ENCODE measurements at regions not wholly inside any gene's neighbourhood (a gene's known extent, or its start where the extent isn't known, plus 50 kb on each side); places are given as distances from the start of the nearest gene placed in this dataset.

DNA sequence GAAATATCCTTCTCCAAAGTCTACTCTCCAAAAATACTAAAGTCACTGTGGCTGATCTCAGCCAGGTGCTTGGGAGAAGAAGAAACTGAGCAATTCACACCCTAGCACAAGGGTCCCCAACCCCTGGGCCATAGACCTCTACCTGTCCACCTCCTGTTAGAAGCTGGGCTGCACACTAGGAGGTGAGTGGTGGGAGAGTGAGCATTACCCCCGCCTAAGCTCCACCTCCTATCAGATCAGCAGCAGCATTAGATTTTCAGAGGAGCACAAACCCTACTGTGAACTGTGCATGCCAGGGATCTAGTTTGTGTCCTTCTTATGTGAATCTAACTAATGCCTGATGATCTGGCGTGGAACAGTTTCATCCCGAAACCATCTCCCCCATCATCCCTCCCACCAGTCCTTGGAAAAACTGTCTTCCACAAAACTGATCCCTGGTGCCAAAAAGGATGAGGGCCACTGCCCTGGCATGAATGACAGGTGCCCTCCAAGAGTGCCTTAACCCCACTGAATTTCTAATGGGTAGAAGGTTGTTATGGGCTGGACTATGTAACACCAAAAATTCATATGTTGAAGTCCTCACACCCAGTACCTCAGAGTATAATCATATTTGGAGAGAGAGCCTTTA is 109.2 kb upstream of the CDYL start:
- Histone ChIP-seq H3K4me2 (no peak overlapping the region), H3F3A (replicated peaks; ENCODE audit: low read depth) (no peaks in the 10 kb centered on the region), H3K27me3 (ENCODE audit: insufficient read depth) (no peaks in the 10 kb centered on the region), H2AFZ (no peak overlapping the region), H3K4me3 (no peak overlapping the region), H4K20me1 (replicated peaks; ENCODE audit: insufficient read depth) (no peaks in the 10 kb centered on the region), H3K27ac (ENCODE audit: low read depth) (no peak overlapping the region), H3K36me3 (ENCODE audit: insufficient read depth) (no peaks in the 10 kb centered on the region), H3K4me1 (ENCODE audit: insufficient read depth) (peaks cover 9% of the 10 kb centered on the region), H3K79me2 (replicated peaks; ENCODE audit: insufficient read depth) (no peaks in the 10 kb centered on the region), H3K9me2 (ENCODE audit: insufficient read depth) (0 out of 2 replicates have a peak, but pooled peaks cover 9% of the 10 kb centered on the region)
- Mint-ChIP-seq H3K4me3 (no peak overlapping the region), H3K36me3 (ENCODE audit: low read depth) (no peaks in the 10 kb centered on the region), H3K9me3 (no peaks in the 10 kb centered on the region; the same call in 1 of the 3 replicates), H3K27ac (no peak overlapping the region), H3K4me1 (peaks cover 15% of the 10 kb centered on the region), H3K27me3 (ENCODE audit: insufficient read depth, low read depth, poor library complexity) (peaks cover 2% of the 10 kb centered on the region)
- no peak for TF ChIP-seq EZH2phosphoT487 (IDR thresholded peaks at IDR 0.05; ENCODE audit: unreplicated experiment)
- TF ChIP-seq, protein P1, sequence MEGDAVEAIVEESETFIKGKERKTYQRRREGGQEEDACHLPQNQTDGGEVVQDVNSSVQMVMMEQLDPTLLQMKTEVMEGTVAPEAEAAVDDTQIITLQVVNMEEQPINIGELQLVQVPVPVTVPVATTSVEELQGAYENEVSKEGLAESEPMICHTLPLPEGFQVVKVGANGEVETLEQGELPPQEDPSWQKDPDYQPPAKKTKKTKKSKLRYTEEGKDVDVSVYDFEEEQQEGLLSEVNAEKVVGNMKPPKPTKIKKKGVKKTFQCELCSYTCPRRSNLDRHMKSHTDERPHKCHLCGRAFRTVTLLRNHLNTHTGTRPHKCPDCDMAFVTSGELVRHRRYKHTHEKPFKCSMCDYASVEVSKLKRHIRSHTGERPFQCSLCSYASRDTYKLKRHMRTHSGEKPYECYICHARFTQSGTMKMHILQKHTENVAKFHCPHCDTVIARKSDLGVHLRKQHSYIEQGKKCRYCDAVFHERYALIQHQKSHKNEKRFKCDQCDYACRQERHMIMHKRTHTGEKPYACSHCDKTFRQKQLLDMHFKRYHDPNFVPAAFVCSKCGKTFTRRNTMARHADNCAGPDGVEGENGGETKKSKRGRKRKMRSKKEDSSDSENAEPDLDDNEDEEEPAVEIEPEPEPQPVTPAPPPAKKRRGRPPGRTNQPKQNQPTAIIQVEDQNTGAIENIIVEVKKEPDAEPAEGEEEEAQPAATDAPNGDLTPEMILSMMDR (conservative IDR thresholded peaks at IDR 0.05; ENCODE audit: low read depth in 2 of 2), result no peak
- TF ChIP-seq EZH2 (IDR thresholded peaks at IDR 0.05; ENCODE audit: low read depth, unreplicated experiment), result no peak
- TF ChIP-seq, protein P2, sequence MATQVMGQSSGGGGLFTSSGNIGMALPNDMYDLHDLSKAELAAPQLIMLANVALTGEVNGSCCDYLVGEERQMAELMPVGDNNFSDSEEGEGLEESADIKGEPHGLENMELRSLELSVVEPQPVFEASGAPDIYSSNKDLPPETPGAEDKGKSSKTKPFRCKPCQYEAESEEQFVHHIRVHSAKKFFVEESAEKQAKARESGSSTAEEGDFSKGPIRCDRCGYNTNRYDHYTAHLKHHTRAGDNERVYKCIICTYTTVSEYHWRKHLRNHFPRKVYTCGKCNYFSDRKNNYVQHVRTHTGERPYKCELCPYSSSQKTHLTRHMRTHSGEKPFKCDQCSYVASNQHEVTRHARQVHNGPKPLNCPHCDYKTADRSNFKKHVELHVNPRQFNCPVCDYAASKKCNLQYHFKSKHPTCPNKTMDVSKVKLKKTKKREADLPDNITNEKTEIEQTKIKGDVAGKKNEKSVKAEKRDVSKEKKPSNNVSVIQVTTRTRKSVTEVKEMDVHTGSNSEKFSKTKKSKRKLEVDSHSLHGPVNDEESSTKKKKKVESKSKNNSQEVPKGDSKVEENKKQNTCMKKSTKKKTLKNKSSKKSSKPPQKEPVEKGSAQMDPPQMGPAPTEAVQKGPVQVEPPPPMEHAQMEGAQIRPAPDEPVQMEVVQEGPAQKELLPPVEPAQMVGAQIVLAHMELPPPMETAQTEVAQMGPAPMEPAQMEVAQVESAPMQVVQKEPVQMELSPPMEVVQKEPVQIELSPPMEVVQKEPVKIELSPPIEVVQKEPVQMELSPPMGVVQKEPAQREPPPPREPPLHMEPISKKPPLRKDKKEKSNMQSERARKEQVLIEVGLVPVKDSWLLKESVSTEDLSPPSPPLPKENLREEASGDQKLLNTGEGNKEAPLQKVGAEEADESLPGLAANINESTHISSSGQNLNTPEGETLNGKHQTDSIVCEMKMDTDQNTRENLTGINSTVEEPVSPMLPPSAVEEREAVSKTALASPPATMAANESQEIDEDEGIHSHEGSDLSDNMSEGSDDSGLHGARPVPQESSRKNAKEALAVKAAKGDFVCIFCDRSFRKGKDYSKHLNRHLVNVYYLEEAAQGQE (IDR thresholded peaks at IDR 0.05; ENCODE audit: unreplicated experiment), result no peak
- DNase-seq (ENCODE audit: low spot score) (no peak), ATAC-seq (no peak)

DNA sequence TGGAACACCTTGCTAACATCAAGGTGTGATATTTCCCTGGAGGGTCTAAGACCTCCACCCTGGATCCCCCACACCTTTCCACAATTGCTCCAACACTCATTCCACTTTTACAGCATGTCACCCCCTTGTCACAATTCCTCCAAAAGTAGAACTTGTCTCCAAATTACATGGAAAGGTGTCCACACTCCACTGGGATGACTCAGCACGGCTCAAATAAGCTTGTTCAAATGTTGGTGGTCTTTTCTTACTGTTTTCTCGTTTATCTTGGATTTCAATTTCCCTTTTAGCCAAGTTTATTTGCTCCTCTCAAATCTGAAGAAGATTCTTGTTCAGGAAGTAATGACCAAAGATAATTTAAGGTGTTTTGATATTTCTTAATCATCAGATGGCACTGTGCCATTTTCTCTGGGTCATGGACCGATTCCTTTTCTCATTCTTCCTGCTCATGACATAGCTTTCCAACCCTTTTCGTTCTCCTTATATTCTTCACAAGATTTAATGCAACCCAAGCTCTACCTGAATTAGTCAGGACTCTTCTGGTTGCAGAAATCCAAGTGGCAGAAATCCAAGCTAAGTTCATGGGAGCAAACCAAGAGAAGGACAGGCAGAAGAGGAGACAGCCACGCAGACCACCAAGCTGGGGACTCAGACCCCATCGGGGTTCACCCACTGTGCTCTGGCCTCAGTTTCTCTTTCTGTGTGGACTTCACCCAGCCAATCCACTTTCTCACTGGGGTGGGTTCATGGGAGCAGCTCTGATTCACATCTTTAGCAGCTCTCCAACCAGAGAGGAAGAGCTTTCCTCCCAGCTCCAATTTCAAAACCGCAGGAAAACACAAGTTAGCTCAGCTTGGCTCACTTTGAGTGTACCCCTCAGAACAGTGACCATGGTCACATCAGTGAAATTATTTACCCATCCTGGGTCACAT is 110.5 kb upstream of the CDYL start:
- H3K4me3 ChIP-seq, result no peak overlapping the region
- no peak for ATAC-seq
- H3K27me3 ChIP-seq (ENCODE audit: insufficient read depth), result no peaks in the 10 kb centered on the region
- peaks cover 9% of the 10 kb centered on the region for H3K4me1 ChIP-seq (ENCODE audit: insufficient read depth)
- no peaks in the 10 kb centered on the region for H3K79me2 ChIP-seq (replicated peaks; ENCODE audit: insufficient read depth)
- Mint-ChIP-seq H3K36me3 (ENCODE audit: low read depth) (no peaks in the 10 kb centered on the region), H3K27ac (no peak overlapping the region), H3K4me3 (no peak overlapping the region), H3K4me1 (peaks cover 23% of the 10 kb centered on the region), H3K27me3 (ENCODE audit: insufficient read depth, low read depth, poor library complexity) (peaks cover 2% of the 10 kb centered on the region), H3K9me3 (no peaks in the 10 kb centered on the region; the same call in 1 of the 3 replicates)
- H4K20me1 ChIP-seq (replicated peaks; ENCODE audit: insufficient read depth), result no peaks in the 10 kb centered on the region
- no peak overlapping the region for H3K27ac ChIP-seq (ENCODE audit: low read depth)
- peak overlapping the region; percentile 43; the same call in 1 of the 2 replicates for H2AFZ ChIP-seq
- no peak for DNase-seq (ENCODE audit: low spot score)
- no peaks in the 10 kb centered on the region for H3F3A ChIP-seq (replicated peaks; ENCODE audit: low read depth)
- H3K9me2 ChIP-seq (ENCODE audit: insufficient read depth), result 0 out of 2 replicates have a peak, but pooled peaks cover 9% of the 10 kb centered on the region
- H3K4me2 ChIP-seq, result no peak overlapping the region
- no peaks in the 10 kb centered on the region for H3K36me3 ChIP-seq (ENCODE audit: insufficient read depth)
- TF ChIP-seq, protein P1 (conservative IDR thresholded peaks at IDR 0.05; ENCODE audit: low read depth in 2 of 2), result no peak
- no peak for TF ChIP-seq EZH2 (IDR thresholded peaks at IDR 0.05; ENCODE audit: low read depth, unreplicated experiment)
- no peak for TF ChIP-seq NANOG (IDR thresholded peaks at IDR 0.05; ENCODE audit: borderline replicate concordance)
- TF ChIP-seq CREB1 (CRISPR knock-in tag; IDR thresholded peaks at IDR 0.05; ENCODE audit: low read depth), result no peak
- TF ChIP-seq ZNF114 (CRISPR knock-in tag; IDR thresholded peaks at IDR 0.05), result no peak
- TF ChIP-seq, protein P2 (IDR thresholded peaks at IDR 0.05; ENCODE audit: unreplicated experiment), result no peak
- TF ChIP-seq ETS1 (IDR thresholded peaks at IDR 0.05), result no peak

All from GM23338 (cell line).